CD4-positive, alpha-beta T cell treated with Interleukin-21 for 1 hour (primary cell): ENCODE measurements at regions not wholly inside any gene's neighbourhood (a gene's known extent, or its start where the extent isn't known, plus 50 kb on each side); places are given as distances from the start of the nearest gene placed in this dataset.
"Not testable (repeated sequence)": the region's sequence is repeated elsewhere in the genome, so short reads cannot be mapped to it uniquely, and the experiment has no call there.

Source experiments
- DNase-seq: peaks from one replicate; pipeline ENCODE4 v3.0.0-alpha.2; 2020

- no peak for DNase-seq
Observed at GRCh38 chr2:37573451-37574388, 97.7 kb downstream of the CDC42EP3 start.

- no peak for DNase-seq
Observed at GRCh38 chr2:37575780-37576179, 95.7 kb downstream of the CDC42EP3 start.

DNA sequence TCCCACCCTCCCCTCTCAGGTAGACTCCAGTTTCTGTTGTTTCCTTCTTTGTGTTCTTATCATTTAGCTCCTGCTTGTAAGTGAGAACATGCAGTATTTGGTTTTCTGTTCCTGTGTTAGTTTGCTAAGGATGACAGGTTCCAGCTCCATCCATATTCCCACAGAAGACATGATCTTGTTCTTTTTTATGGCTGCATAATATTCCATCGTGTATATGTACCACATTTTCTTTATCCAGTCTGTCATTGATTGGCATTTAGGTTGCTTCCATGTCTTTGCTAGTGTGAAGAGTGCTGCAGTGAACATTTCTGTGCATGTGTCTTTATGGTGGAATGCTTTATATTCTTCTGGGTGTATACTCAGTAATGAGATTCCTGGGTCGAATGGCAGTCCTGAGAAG is 95.2 kb downstream of the CDC42EP3 start:
- not testable (repeated sequence) for DNase-seq

- no peak for DNase-seq
Observed at GRCh38 chr2:37576831-37577230, 94.6 kb downstream of the CDC42EP3 start.

GRCh38 chr2:37579192-37579713 is 92.2 kb downstream of the CDC42EP3 start:
- DNase-seq, result no peak

DNA sequence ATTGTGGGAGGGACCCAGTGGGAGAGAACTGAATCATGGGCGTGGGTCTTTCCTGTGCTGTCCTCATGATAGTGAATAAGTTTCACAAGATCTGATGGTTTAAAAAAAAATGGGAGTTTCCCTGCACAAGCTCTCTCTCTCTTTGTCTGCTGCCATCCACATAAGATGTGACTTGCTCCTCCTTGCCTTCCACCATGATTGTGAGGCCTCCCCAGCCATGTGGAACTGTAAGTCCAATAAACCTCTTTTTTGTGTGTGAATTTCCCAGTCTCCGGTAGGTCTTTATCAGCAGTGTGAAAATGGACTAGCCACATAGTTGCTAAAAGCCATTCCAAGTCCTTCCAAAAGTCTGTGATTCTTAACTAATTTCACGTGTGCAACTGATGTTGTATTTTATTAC is 91.5 kb downstream of the CDC42EP3 start:
- not testable (repeated sequence) for DNase-seq

GRCh38 chr2:37581433-37581832 is 90.0 kb downstream of the CDC42EP3 start:
- no peak for DNase-seq

- no peak for DNase-seq
Observed at GRCh38 chr2:37582481-37583220, 88.8 kb downstream of the CDC42EP3 start.

DNA sequence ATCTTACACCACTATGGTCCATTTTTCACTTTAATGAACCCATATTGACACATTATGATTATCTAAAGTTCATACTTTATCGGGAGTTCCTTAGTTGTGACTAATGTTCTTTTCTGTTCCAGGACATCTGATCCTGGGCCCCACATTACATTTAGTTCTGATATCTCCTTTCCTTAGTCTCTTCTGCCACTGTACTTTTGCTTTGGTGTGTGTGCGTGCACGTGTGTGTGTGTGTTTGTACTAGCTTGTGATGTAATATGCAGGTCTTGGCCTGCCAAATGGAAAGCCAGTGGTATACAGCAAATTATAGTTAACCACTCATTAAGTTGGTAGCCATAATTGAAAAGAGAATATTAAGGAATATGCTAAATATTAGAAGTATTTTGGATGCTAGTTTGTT is 88.0 kb downstream of the CDC42EP3 start:
- no peak for DNase-seq

DNA sequence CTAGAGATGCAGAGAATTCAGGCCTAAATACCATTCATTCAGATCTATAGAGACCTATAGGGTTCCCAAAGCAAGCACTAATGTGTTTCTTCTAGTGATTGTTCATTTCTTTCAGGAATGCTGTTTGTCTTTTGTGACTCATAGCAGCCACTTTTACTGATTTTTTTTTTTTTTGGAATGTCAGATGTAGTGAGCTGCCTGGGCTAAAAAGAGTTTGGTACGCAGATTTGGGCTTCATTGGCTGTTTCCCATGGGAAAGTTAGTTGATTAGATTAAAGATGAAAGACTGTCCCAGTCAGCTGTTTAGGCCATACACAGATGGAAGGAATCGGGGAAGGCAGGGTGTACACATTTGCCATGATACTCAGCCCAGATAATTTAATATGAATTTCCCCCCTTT is 87.6 kb downstream of the CDC42EP3 start:
- no peak for DNase-seq

DNA sequence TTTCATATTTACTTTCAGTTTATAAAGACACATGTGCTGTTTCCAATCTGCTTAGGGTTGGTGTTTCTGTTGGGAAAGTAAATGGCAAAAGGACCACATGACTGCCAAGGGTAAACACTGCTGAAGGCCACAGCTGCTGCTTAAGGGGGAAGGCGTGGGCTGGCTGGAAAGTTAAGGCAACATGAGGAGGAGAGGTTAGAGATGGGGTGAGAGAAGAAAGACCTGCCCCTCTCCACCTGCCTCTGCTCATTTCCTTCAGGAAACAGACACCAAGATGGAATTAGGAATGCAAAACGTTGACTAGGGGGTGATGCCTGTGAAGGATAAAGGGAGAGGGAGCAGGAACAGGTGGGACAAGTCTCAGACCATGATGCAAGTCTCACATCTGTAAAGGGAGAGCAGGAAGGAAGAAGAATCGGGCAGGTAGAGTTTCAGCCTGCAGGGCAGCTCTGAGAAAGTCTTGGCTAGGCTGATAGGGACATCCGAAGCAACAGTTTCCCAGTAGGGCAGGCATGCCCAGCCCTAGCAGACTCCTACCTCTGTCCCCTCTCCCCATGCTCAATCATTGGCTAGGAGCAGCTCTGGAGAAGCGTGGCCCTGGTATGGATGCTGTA is 86.0 kb downstream of the CDC42EP3 start:
- no peak for DNase-seq

DNA sequence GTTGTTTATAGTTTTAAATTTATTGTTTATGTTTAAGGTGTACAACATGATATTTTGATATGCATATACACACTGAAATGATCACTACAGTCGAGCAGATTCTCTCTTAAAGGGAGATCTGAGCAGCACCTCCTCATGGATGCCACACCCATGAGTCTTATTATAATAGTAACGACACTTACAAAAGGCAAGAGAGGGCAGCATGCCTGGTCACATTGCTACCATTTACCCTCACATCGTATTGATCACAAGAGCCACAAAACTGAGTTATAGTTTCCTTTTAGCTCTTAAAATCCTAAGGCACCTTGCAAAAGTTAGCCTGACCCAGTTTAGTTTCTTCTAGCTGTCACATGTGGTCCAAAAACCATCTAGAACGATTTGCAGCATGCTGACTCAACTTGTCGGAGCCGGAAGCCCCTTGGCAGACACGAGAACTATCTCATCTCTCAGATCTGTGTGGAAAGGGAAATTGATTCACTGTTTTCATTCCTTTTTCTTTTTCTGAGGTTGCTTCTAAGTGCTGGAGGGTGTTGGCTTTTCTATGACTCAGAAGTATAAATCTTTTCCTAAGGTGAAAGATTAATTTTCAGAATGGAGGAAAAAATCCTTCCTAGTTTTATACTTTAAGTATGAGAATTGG is 85.3 kb downstream of the CDC42EP3 start:
- peak; percentile 83 for DNase-seq

DNA sequence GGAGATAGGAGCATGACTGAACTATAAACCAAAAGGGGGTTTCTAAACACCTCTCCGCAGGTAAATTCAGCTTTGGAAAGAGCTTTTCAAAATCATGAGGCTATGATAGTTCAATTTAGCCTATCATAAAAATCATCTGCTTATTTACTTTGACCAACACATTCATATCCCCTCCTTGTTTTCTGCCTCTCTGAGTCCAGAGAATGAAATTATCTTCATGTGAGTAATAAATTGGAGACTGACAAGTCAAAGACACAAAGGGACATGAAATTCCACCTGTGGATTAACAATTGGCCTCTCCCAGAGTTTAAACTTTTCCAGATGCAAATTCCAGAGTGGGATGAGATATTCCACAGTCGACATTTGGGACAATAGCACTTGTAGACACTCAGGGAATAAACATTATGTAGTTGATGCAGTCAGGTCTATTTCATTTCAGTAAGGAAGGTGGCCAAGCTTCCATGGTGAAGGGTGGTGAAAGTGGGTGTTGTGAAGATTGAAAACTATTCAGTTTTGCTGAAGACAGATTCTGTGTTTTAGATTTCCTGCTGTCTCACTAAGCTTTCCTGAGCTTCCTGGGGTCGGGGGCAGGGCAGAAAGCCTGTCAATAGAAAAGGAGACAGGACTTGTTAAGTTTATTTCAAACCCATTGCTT is 84.7 kb downstream of the CDC42EP3 start:
- DNase-seq, result no peak

GRCh38 chr2:37587817-37588216 is 83.6 kb downstream of the CDC42EP3 start:
- no peak for DNase-seq

DNA sequence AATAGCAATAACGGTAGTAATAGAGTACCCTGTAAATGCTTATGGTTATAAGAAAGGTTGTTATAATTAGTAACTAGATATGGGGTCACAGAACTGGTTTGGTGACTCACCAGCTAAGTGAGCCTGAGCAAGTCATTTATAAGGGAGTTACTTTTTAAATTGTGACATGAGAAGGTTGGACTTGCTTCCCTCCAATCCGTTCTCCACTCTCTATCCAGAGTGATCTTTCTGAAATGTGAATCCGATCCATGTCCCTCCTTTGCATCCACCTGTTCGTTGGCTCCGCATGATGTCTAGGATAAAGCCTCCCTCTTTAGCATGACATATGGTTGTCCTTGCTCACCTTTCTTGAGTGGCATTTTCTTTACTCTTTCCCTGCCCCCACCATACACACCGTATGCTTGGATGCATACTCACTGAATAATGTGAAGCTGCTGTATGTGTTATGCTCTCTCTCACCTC is 83.1 kb downstream of the CDC42EP3 start:
- DNase-seq, result no peak

- DNase-seq, result no peak
Observed at GRCh38 chr2:37589298-37589697, 82.1 kb downstream of the CDC42EP3 start.

DNA sequence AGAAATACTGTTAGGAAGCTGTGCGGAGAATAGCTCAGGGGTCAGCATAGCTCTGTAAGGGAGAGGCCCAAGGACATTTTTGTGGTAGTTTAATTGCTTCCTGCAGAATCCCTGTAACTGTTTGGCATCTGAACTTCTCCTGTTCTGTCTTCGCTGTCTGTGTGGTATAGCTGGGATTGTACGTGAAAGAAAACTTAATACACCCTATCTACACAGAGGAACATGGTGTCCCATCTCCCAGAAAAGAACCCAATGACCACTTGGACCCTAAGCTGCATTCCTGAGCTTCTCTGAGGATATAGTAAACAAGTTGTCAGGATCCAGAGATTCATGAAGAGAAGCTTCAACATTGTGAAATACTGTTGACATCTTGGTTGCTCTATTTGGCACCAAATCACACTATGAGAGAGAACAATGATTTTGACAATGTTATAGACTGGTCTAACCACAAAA is 81.3 kb downstream of the CDC42EP3 start:
- no peak for DNase-seq
